CD4-positive, CD25-positive, alpha-beta regulatory T cell (primary cell): ENCODE measurements at regions not wholly inside any gene's neighbourhood (a gene's known extent, or its start where the extent isn't known, plus 50 kb on each side); places are given as distances from the start of the nearest gene placed in this dataset.
"Not testable (repeated sequence)": the region's sequence is repeated elsewhere in the genome, so short reads cannot be mapped to it uniquely, and the experiment has no call there.

Experiments used
- ATAC-seq, 2 donors: fragments of 150-1000 bp; cut with Tn5 transposase; one replicate each; pipeline ENCODE4 v1.10.0; 2021; ENCODE audit warnings: low read depth in 2 of 2, moderate number of reproducible peaks in 2 of 2, moderate library complexity in 1 of 2
- DNase-seq, 3 donors: peaks; one replicate each; pipeline versions ENCODE4 v3.0.0 to v3.0.0-alpha.2; 2012 to 2022; ENCODE audit warnings: mixed read lengths in 1 of 3
- H3K27ac ChIP-seq: one replicate; pipeline ENCODE4 v1.7.0; 2013; ENCODE audit warnings: mild to moderate bottlenecking, low read length; ENCODE audit not compliant: insufficient read depth, poor library complexity, severe bottlenecking
- H3K27me3 ChIP-seq: one replicate; pipeline ENCODE4 v1.7.0; 2013; ENCODE audit warnings: low read length; ENCODE audit not compliant: control insufficient read depth, insufficient read depth
- H3K36me3 ChIP-seq: one replicate; pipeline ENCODE4 v1.7.0; 2013; ENCODE audit warnings: mild to moderate bottlenecking, low read length, moderate library complexity; ENCODE audit not compliant: control insufficient read depth, insufficient read depth
- H3K4me1 ChIP-seq: 2 replicates; pipeline ENCODE4 v1.7.0; 2013; ENCODE audit warnings: mild to moderate bottlenecking, low read length; ENCODE audit not compliant: insufficient read depth, control insufficient read depth, poor library complexity, severe bottlenecking
- H3K4me3 ChIP-seq: one replicate; pipeline ENCODE4 v1.7.0; 2013; ENCODE audit warnings: low read depth, mild to moderate bottlenecking, low read length, moderate library complexity
- H3K9me3 ChIP-seq, 2 experiments: 1 replicate in 1 of 2; 2 replicates in 1 of 2; pipeline ENCODE4 v1.7.0; 2013; ENCODE audit warnings: low read length in 2 of 2, mild to moderate bottlenecking in 1 of 2, moderate library complexity in 1 of 2; ENCODE audit not compliant: control insufficient read depth in 2 of 2
- H3K27ac Mint-ChIP-seq, 3 donors: one replicate each; pipeline ENCODE4 v1.8.0; 2020 to 2022; ENCODE audit warnings: mild to moderate bottlenecking in 3 of 3, mixed read lengths in 3 of 3, moderate library complexity in 2 of 3
- H3K27me3 Mint-ChIP-seq: one replicate; pipeline ENCODE4 v1.8.0; 2022; ENCODE audit warnings: mild to moderate bottlenecking, mixed read lengths
- H3K36me3 Mint-ChIP-seq: one replicate; pipeline ENCODE4 v1.8.0; 2020; ENCODE audit warnings: mixed read lengths
- H3K4me1 Mint-ChIP-seq, 4 donors: one replicate each; pipeline ENCODE4 v1.8.0; 2020 to 2022; ENCODE audit warnings: mixed read lengths in 4 of 4, mild to moderate bottlenecking in 1 of 4
- H3K4me3 Mint-ChIP-seq, 4 donors: one replicate each; pipeline ENCODE4 v1.8.0; 2020 to 2022; ENCODE audit warnings: mild to moderate bottlenecking in 4 of 4, mixed read lengths in 4 of 4, moderate library complexity in 3 of 4
- H3K9me3 Mint-ChIP-seq, 7 donors: one replicate each; pipeline ENCODE4 v1.8.0; 2020 to 2022; ENCODE audit warnings: mixed read lengths in 7 of 7, mild to moderate bottlenecking in 3 of 7, moderate library complexity in 2 of 7

GRCh38 chr6:68120954-68121353 is 514.1 kb upstream of the ADGRB3 start:
- H3K27me3 ChIP-seq, DNase-seq, H3K4me3 ChIP-seq, H3K36me3 ChIP-seq, H3K4me1 Mint-ChIP-seq, H3K4me3 Mint-ChIP-seq, H3K27ac Mint-ChIP-seq, H3K36me3 Mint-ChIP-seq, ATAC-seq, H3K9me3 ChIP-seq, H3K27ac ChIP-seq, H3K27me3 Mint-ChIP-seq, H3K4me1 ChIP-seq: not testable (repeated sequence)
- H3K9me3 Mint-ChIP-seq: peaks cover 2 to 12% (median 5%) of the 10 kb centered on the region in 7 donors

- no peaks in the 10 kb centered on the region for H3K4me1 Mint-ChIP-seq
- peaks cover 0 to 9% (median 3%) of the 10 kb centered on the region in 7 donors for H3K9me3 Mint-ChIP-seq
- no peak for ATAC-seq
- no peaks in the 10 kb centered on the region for H3K4me1 ChIP-seq
- H3K36me3 Mint-ChIP-seq: no peaks in the 10 kb centered on the region
- H3K27ac ChIP-seq: no peak overlapping the region
- no peaks in the 10 kb centered on the region for H3K27me3 ChIP-seq
- H3K27me3 Mint-ChIP-seq: no peaks in the 10 kb centered on the region
- H3K9me3 ChIP-seq: no peaks in the 10 kb centered on the region
- H3K27ac Mint-ChIP-seq: no peak overlapping the region
- DNase-seq: no peak
- no peak overlapping the region for H3K4me3 ChIP-seq
- H3K4me3 Mint-ChIP-seq: no peak overlapping the region
- H3K36me3 ChIP-seq: no peaks in the 10 kb centered on the region
Observed at GRCh38 chr6:68114463-68115047, 520.5 kb upstream of the ADGRB3 start.

GRCh38 chr6:68108233-68108835 is 526.7 kb upstream of the ADGRB3 start:
- ATAC-seq (no peak), DNase-seq (no peak)
- H3K36me3 Mint-ChIP-seq: no peaks in the 10 kb centered on the region
- no peak overlapping the region for H3K27ac Mint-ChIP-seq
- H3K9me3 Mint-ChIP-seq: peaks cover 0 to 8% (median 5%) of the 10 kb centered on the region in 7 donors
- Histone ChIP-seq H3K4me3 (no peak overlapping the region), H3K27me3 (no peaks in the 10 kb centered on the region), H3K36me3 (no peaks in the 10 kb centered on the region), H3K27ac (no peak overlapping the region), H3K9me3 (peaks cover 0 to 3% of the 10 kb centered on the region in 2 experiments), H3K4me1 (no peaks in the 10 kb centered on the region)
- no peaks in the 10 kb centered on the region for H3K4me1 Mint-ChIP-seq
- H3K4me3 Mint-ChIP-seq: no peak overlapping the region
- H3K27me3 Mint-ChIP-seq: no peaks in the 10 kb centered on the region

GRCh38 chr6:68094070-68094469 is 541.0 kb upstream of the ADGRB3 start:
- Histone ChIP-seq H3K36me3 (no peaks in the 10 kb centered on the region), H3K4me1 (no peaks in the 10 kb centered on the region), H3K27ac (no peak overlapping the region), H3K27me3 (no peaks in the 10 kb centered on the region), H3K9me3 (no peaks in the 10 kb centered on the region), H3K4me3 (no peak overlapping the region)
- no peak overlapping the region for H3K4me3 Mint-ChIP-seq
- ATAC-seq: no peak
- H3K27me3 Mint-ChIP-seq: no peaks in the 10 kb centered on the region
- H3K27ac Mint-ChIP-seq: no peak overlapping the region
- no peaks in the 10 kb centered on the region for H3K4me1 Mint-ChIP-seq
- H3K9me3 Mint-ChIP-seq: peaks cover 0 to 18% (median 4%) of the 10 kb centered on the region in 7 donors
- no peaks in the 10 kb centered on the region for H3K36me3 Mint-ChIP-seq
- no peak for DNase-seq

- no peak overlapping the region for H3K27ac Mint-ChIP-seq
- H3K27ac ChIP-seq: no peak overlapping the region
- no peaks in the 10 kb centered on the region for H3K36me3 Mint-ChIP-seq
- DNase-seq (peak in 2 of 3 donors; percentile 3 to 15), ATAC-seq (no peak)
- H3K9me3 Mint-ChIP-seq: peaks cover 0 to 14% (median 3%) of the 10 kb centered on the region in 7 donors
- H3K9me3 ChIP-seq: peaks cover 0 to 3% of the 10 kb centered on the region in 2 experiments
- no peaks in the 10 kb centered on the region for H3K27me3 ChIP-seq
- no peak overlapping the region for H3K4me3 Mint-ChIP-seq
- H3K4me3 ChIP-seq: no peak overlapping the region
- no peaks in the 10 kb centered on the region for H3K4me1 ChIP-seq
- H3K27me3 Mint-ChIP-seq: no peaks in the 10 kb centered on the region
- H3K4me1 Mint-ChIP-seq: no peaks in the 10 kb centered on the region
- no peaks in the 10 kb centered on the region for H3K36me3 ChIP-seq
Observed at GRCh38 chr6:68087399-68088133, 547.5 kb upstream of the ADGRB3 start.

- Mint-ChIP-seq H3K27me3 (no peaks in the 10 kb centered on the region), H3K36me3 (no peaks in the 10 kb centered on the region), H3K27ac (no peak overlapping the region), H3K4me3 (no peak overlapping the region), H3K9me3 (peaks cover 0 to 18% (median 3%) of the 10 kb centered on the region in 7 donors), H3K4me1 (no peaks in the 10 kb centered on the region)
- H3K4me1 ChIP-seq: no peaks in the 10 kb centered on the region
- peaks cover 0 to 3% of the 10 kb centered on the region in 2 experiments for H3K9me3 ChIP-seq
- H3K27ac ChIP-seq: no peak overlapping the region
- no peak overlapping the region for H3K4me3 ChIP-seq
- H3K36me3 ChIP-seq: no peaks in the 10 kb centered on the region
- H3K27me3 ChIP-seq: no peaks in the 10 kb centered on the region
- ATAC-seq: no peak
- DNase-seq: no peak
Observed at GRCh38 chr6:68086199-68086598, 548.9 kb upstream of the ADGRB3 start.

- H3K27ac Mint-ChIP-seq, H3K27ac ChIP-seq, H3K36me3 Mint-ChIP-seq, H3K36me3 ChIP-seq, ATAC-seq, H3K27me3 Mint-ChIP-seq, H3K4me3 Mint-ChIP-seq, H3K4me3 ChIP-seq, H3K27me3 ChIP-seq, H3K9me3 ChIP-seq, DNase-seq, H3K4me1 Mint-ChIP-seq, H3K4me1 ChIP-seq: not testable (repeated sequence)
- H3K9me3 Mint-ChIP-seq: peaks cover 0 to 18% (median 3%) of the 10 kb centered on the region in 7 donors
Observed at GRCh38 chr6:68085599-68085998, 549.5 kb upstream of the ADGRB3 start.
